BJ (cell line): ENCODE measurements at regions not wholly inside any gene's neighbourhood (a gene's known extent, or its start where the extent isn't known, plus 50 kb on each side); places are given as distances from the start of the nearest gene placed in this dataset.
A peak's percentile ranks its signal among the peaks of the same experiment; 100 is the strongest.

Experiments used
- CTCF ChIA-PET: fragments of 350-600 bp; formaldehyde crosslinking; extraction: SDS; loops from one replicate; lab custom pipeline; 2021; ENCODE audit warnings: antibody characterized with exemption, inconsistent platforms; lab: Yijun Ruan, JAX
- POLR2A ChIA-PET: fragments of 300-600 bp; sonication (Branson Sonifier 250); formaldehyde crosslinking; extraction: SDS; loops from one replicate; lab custom pipeline; 2021; ENCODE audit warnings: antibody characterized with exemption; lab: Charles Lee
- DNase-seq: peaks from one replicate; pipeline ENCODE4 v3.0.0-alpha.2; 2011; ENCODE audit warnings: low read depth
- H3K27me3 ChIP-seq: 2 replicates; pipeline ENCODE4 v1.6.0; 2011; ENCODE audit warnings: low read length; ENCODE audit not compliant: control insufficient read depth, insufficient read depth
- H3K36me3 ChIP-seq: 2 replicates; pipeline ENCODE4 v1.5.1; 2011; ENCODE audit warnings: low read length; ENCODE audit not compliant: control insufficient read depth, insufficient read depth
- H3K4me3 ChIP-seq: 2 replicates; pipeline ENCODE4 v1.5.1; 2011; ENCODE audit warnings: low read depth, mild to moderate bottlenecking, control low read depth, low read length
- CTCF ChIP-seq: IDR thresholded peaks from 2 replicates; pipeline ENCODE4 v1.5.1; 2011; ENCODE audit warnings: low read depth, mild to moderate bottlenecking, control low read depth, inconsistent platforms, low read length, moderate library complexity; ENCODE audit not compliant: insufficient read depth

GRCh38 chr3:144272680-144273079 is 301.1 kb downstream of the DIPK2A start:
- H3K36me3 ChIP-seq: no peaks in the 10 kb centered on the region
- ChIA-PET CTCF (no interaction called here), POLR2A (no interaction called here)
- DNase-seq: no peak
- no peak overlapping the region for H3K4me3 ChIP-seq
- H3K27me3 ChIP-seq: no peaks in the 10 kb centered on the region
- TF ChIP-seq CTCF: no peak

- no peaks in the 10 kb centered on the region for H3K36me3 ChIP-seq
- H3K27me3 ChIP-seq: no peaks in the 10 kb centered on the region
- ChIA-PET CTCF (interaction anchor here (0.6 kb wide), 1 partner anchor 758 kb away, joined by 3 read pairs; no protein-coding TSS in a partner anchor), POLR2A (no interaction called here)
- no peak for TF ChIP-seq CTCF
- H3K4me3 ChIP-seq: no peak overlapping the region
- peak; percentile 24 for DNase-seq
These were observed 302.0 kb downstream of the DIPK2A start for GRCh38 chr3:144273601-144274000.

GRCh38 chr3:144275005-144275404 is 303.4 kb downstream of the DIPK2A start:
- ChIA-PET CTCF (no interaction called here), POLR2A (no interaction called here)
- DNase-seq: no peak
- no peaks in the 10 kb centered on the region for H3K27me3 ChIP-seq
- H3K4me3 ChIP-seq: no peak overlapping the region
- TF ChIP-seq CTCF: no peak
- no peaks in the 10 kb centered on the region for H3K36me3 ChIP-seq

- POLR2A ChIA-PET: no interaction called here
- H3K4me3 ChIP-seq: no peak overlapping the region
- CTCF ChIA-PET: no interaction called here
- no peaks in the 10 kb centered on the region for H3K36me3 ChIP-seq
- DNase-seq: no peak
- no peaks in the 10 kb centered on the region for H3K27me3 ChIP-seq
- no peak for TF ChIP-seq CTCF
These were observed 310.7 kb downstream of the DIPK2A start for GRCh38 chr3:144282313-144282712.

GRCh38 chr3:144286235-144286910 is 314.8 kb downstream of the DIPK2A start:
- ChIA-PET POLR2A (no interaction called here), CTCF (no interaction called here)
- H3K27me3 ChIP-seq: no peaks in the 10 kb centered on the region
- H3K36me3 ChIP-seq: no peaks in the 10 kb centered on the region
- no peak for TF ChIP-seq CTCF
- DNase-seq: no peak
- H3K4me3 ChIP-seq: no peak overlapping the region
